ENCODE measurements at regions not wholly inside any gene's neighbourhood (a gene's known extent, or its start where the extent isn't known, plus 50 kb on each side); places are given as distances from the start of the nearest gene placed in this dataset.

- TF ChIP-seq CTCF (IDR thresholded peaks at IDR 0.05) (no peak), POLR2A (IDR thresholded peaks at IDR 0.05) (no peak)
Measured at GRCh38 chr2:82993609-82994008, 1465.5 kb downstream of the SUCLG1 start.

All from body of pancreas (tissue), 4 donors.